GM12878 (cell line): ENCODE measurements at regions not wholly inside any gene's neighbourhood (a gene's known extent, or its start where the extent isn't known, plus 50 kb on each side); places are given as distances from the start of the nearest gene placed in this dataset.

ENCODE experiments used
- ATAC-seq: fragments of 200-7000 bp; cut with Tn5 transposase; 3 replicates; pipeline ENCODE4 v1.9.1; 2020; ENCODE audit warnings: mild to moderate bottlenecking, moderate library complexity
- BruUV-seq: library from RNA; stranded (reverse); fragments of 400-500 nt; replicated peaks from 2 replicates; lab custom pipeline; 2021; lab: Mats Ljungman, UMichigan
- CTCF ChIA-PET: fragments of 300-600 bp; sonication (Branson Sonifier 250); formaldehyde crosslinking; extraction: SDS; loops from one replicate; lab custom pipeline; 2021; ENCODE audit warnings: inconsistent platforms; lab: Yijun Ruan, JAX
- POLR2A ChIA-PET: fragments of 350-600 bp; formaldehyde crosslinking; extraction: SDS; loops from one replicate; lab custom pipeline; 2021; ENCODE audit warnings: inconsistent platforms; lab: Charles Lee
- RAD21 ChIA-PET: fragments of 300-600 bp; sonication (Branson Sonifier 250); formaldehyde crosslinking; loops from one replicate; lab custom pipeline; 2023; ENCODE audit warnings: antibody characterized with exemption; ENCODE audit not compliant: unreplicated experiment; lab: Charles Lee
- SMC1A ChIA-PET: fragments of 300-600 bp; sonication (Branson Sonifier 250); formaldehyde crosslinking; loops from one replicate; lab custom pipeline; 2023; ENCODE audit not compliant: unreplicated experiment, uncharacterized antibody; lab: Charles Lee
- DNase-seq: peaks from one replicate; pipeline ENCODE4 v3.0.0-alpha.2; 2011; ENCODE audit warnings: low read depth, low spot score
- FAIRE-seq: peaks from 3 replicates; lab custom pipeline; 2011; peaks lifted over from hg19 to GRCh38; lab: Jason Lieb, UNC
- H2AFZ ChIP-seq: 2 replicates; pipeline ENCODE4 v1.6.0; 2011; ENCODE audit warnings: low read depth, low read length, control low read depth; ENCODE audit not compliant: control insufficient read depth
- H3K27ac ChIP-seq: 2 replicates; pipeline ENCODE4 v1.5.1; 2011; ENCODE audit warnings: control low read depth; ENCODE audit not compliant: control insufficient read depth, insufficient read depth
- H3K27me3 ChIP-seq, 2 experiments: replicated peaks in 1 of 2; 2 replicates each; pipeline versions ENCODE4 v1.6.0 to v1.6.1; 2011; ENCODE audit warnings: low read length in 1 of 2; ENCODE audit not compliant: control insufficient read depth in 2 of 2, insufficient read depth in 2 of 2
- H3K36me3 ChIP-seq, 2 experiments: 2 replicates each; pipeline ENCODE4 v1.5.1; 2011; ENCODE audit warnings: low read length in 1 of 2; ENCODE audit not compliant: control insufficient read depth in 2 of 2, insufficient read depth in 2 of 2
- H3K4me1 ChIP-seq: 2 replicates; pipeline ENCODE4 v1.6.1; 2011; ENCODE audit warnings: mild to moderate bottlenecking, low read length, moderate library complexity, mixed read lengths; ENCODE audit not compliant: control insufficient read depth, insufficient read depth
- H3K4me2 ChIP-seq: 2 replicates; pipeline ENCODE4 v1.6.0; 2011; ENCODE audit warnings: control low read depth; ENCODE audit not compliant: control insufficient read depth, insufficient read depth
- H3K4me3 ChIP-seq: fragments of 200-600 bp; sonication (generic); 2 replicates; pipeline ENCODE4 v1.5.1; 2016
- H3K79me2 ChIP-seq: 2 replicates; pipeline ENCODE4 v1.6.0; 2011; ENCODE audit warnings: low read length; ENCODE audit not compliant: control insufficient read depth, insufficient read depth
- H3K9ac ChIP-seq: 2 replicates; pipeline ENCODE4 v1.8.0; 2011; ENCODE audit warnings: low read length, control low read depth, mixed read lengths; ENCODE audit not compliant: control insufficient read depth, insufficient read depth
- H3K9me3 ChIP-seq: replicated peaks from 3 replicates; pipeline ENCODE4 v1.5.1; 2011; ENCODE audit warnings: mild to moderate bottlenecking, low read length; ENCODE audit not compliant: control insufficient read depth, insufficient read depth
- H4K20me1 ChIP-seq: 2 replicates; pipeline ENCODE4 v1.6.0; 2011; ENCODE audit not compliant: control insufficient read depth, insufficient read depth
- BACH1 ChIP-seq: fragments of 450-650 bp; IDR thresholded peaks from 2 replicates; pipeline ENCODE4 v1.6.1; 2017; ENCODE audit warnings: mild to moderate bottlenecking, borderline replicate concordance
- BCL11A ChIP-seq: IDR thresholded peaks from 2 replicates; pipeline ENCODE4 v1.6.1; 2011; ENCODE audit warnings: low read depth, low read length
- BCL3 ChIP-seq: IDR thresholded peaks from 2 replicates; pipeline ENCODE4 v1.6.1; 2011; ENCODE audit warnings: borderline replicate concordance, low read depth, mild to moderate bottlenecking, moderate library complexity, low read length; ENCODE audit not compliant: insufficient read depth, poor library complexity, severe bottlenecking
- BHLHE40 ChIP-seq, 2 experiments: fragments of 450-650 bp in 1 of 2; IDR thresholded peaks; 2 replicates each; pipeline ENCODE4 v1.6.1; 2011 to 2017; ENCODE audit warnings: low read depth in 2 of 2, borderline replicate concordance in 1 of 2, improper control_type of control experiment in 1 of 2, low read length in 1 of 2, mild to moderate bottlenecking in 1 of 2
- CHD1 ChIP-seq: IDR thresholded peaks from 2 replicates; pipeline ENCODE4 v1.6.1; 2012; ENCODE audit warnings: low read depth, low read length, improper control_type of control experiment
- LARP7 ChIP-seq: fragments of 450-650 bp; IDR thresholded peaks from 2 replicates; pipeline ENCODE4 v1.6.1; 2017; ENCODE audit warnings: mild to moderate bottlenecking
- MTA2 ChIP-seq: fragments of 450-650 bp; IDR thresholded peaks from 2 replicates; pipeline ENCODE4 v1.6.1; 2016; ENCODE audit warnings: low read depth, mild to moderate bottlenecking, moderate library complexity
- PKNOX1 ChIP-seq: fragments of 450-650 bp; IDR thresholded peaks from 2 replicates; pipeline ENCODE4 v1.6.1; 2016; ENCODE audit warnings: mild to moderate bottlenecking
- RELA ChIP-seq: fragments of 450-650 bp; IDR thresholded peaks from 2 replicates; pipeline ENCODE4 v1.8.0; 2014; ENCODE audit warnings: borderline replicate concordance; ENCODE audit not compliant: partially characterized antibody
- TAF1 ChIP-seq: IDR thresholded peaks from 2 replicates; pipeline ENCODE4 v1.6.1; 2011; ENCODE audit warnings: mild to moderate bottlenecking, low read depth, low read length, borderline replicate concordance
- TCF7 ChIP-seq: IDR thresholded peaks from 2 replicates; pipeline ENCODE4 v1.6.1; 2014; ENCODE audit warnings: antibody characterized with exemption, borderline replicate concordance
- WGBS: methylation state at CpG from one replicate; pipeline ENCODE4 v1.1.6; 2016; ENCODE audit warnings: low lambda C conversion rate; ENCODE audit not compliant: insufficient replicate concordance, insufficient coverage; ENCODE audit errors: missing lambda C conversion rate; 5-methylcytosine and 5-hydroxymethylcytosine counted together
- in situ Hi-C: fragments of 300-500 bp; cut with MboI; formaldehyde crosslinking; loops from 9 replicates; pipeline ENCODE4 v1.14.3; 2018; ENCODE audit warnings: mixed read lengths
- intact Hi-C: fragments of 100-400 bp; cut with micrococcal nuclease; formaldehyde crosslinking; loops from one replicate; pipeline ENCODE4 v1.14.2; 2022; ENCODE audit not compliant: unreplicated experiment

DNA sequence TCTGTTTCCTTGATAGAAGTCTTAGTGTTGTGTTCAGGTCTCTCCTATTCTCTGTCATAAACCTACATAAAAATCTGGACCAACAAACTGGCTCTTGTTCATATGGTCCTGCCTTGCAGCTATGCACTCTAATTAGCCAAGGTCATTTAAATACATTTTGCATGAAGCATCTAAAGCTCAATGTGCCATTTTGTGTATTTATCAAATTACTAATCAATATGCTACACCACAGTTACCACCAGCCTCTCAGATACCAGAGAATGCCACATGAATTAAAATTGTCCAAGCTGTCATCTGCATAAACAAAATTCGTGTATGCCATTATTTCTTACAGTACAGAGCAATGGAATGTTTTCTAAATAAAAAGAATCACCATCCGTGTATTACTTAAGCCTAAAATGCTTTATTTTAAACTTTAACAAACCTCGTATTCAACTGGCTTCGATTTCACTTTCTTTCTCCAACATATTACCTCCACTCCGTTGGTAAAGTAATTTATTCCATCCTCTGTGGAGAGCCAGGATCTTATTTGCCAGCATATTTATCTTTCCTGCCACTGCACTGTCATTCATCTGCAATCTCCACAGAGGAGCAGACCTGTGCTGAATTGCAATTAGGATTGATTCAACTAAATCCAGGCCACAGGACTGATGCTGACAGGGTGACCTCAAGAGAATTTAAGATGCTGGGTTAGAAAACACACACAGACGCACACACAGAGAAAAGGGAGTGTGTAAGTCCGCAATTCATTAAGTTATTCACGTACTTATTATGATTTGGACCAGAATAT lies 284.1 kb upstream of the FOXG1 start (continued):
- TF ChIP-seq PKNOX1 (no peak), BCL11A (no peak), MTA2 (no peak)

DNA sequence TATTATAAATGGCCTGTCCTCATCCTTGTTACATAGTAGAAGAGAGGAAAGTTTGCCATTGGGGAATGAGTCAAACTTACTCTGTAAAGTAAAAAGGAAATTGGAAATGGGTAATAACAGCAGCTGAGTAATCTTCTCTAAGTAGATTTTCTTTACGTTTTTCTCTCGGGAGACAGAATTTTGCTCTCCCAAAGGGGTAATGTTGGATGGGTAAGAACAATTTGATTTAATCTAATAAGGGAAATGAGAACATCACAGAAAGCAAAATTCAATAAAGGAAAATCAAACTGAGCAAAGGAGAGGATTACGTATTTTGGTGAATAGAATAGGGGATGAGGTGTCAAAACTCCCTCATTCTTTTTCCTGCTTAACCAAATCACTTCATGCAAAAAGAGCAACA lies 283.1 kb upstream of the FOXG1 start:
- H3K27ac ChIP-seq, result no peak overlapping the region
- TF ChIP-seq TCF7 (no peak), LARP7 (no peak)
- FAIRE-seq (no peak), DNase-seq (no peak), ATAC-seq (no peak)
- no peak overlapping the region for H2AFZ ChIP-seq
- ChIA-PET RAD21 (no interaction called here), SMC1A (no interaction called here), POLR2A (no interaction called here), CTCF (no interaction called here)
- H3K9me3 ChIP-seq, result no peaks in the 10 kb centered on the region
- no peaks in the 10 kb centered on the region for H3K36me3 ChIP-seq
- no peak overlapping the region for H3K4me2 ChIP-seq
- intact Hi-C loops (no loop called here), in situ Hi-C loops (no loop called here)
- no TSS peak for BruUV-seq
- H3K79me2 ChIP-seq, result no peaks in the 10 kb centered on the region
- WGBS, result 64% methylated on average over 3 of the region's 3 CpGs
- no peaks in the 10 kb centered on the region for H3K27me3 ChIP-seq
- H3K9ac ChIP-seq, result no peak overlapping the region
- no peak overlapping the region for H3K4me3 ChIP-seq
- H4K20me1 ChIP-seq, result no peaks in the 10 kb centered on the region
- no peaks in the 10 kb centered on the region for H3K4me1 ChIP-seq

- DNase-seq, result no peak
- Histone ChIP-seq H3K27ac (no peak overlapping the region), H3K79me2 (no peaks in the 10 kb centered on the region), H3K9ac (no peak overlapping the region), H3K9me3 (no peaks in the 10 kb centered on the region; the same call in 2 of the 3 replicates), H3K4me1 (no peaks in the 10 kb centered on the region), H2AFZ (no peak overlapping the region), H3K27me3 (no peaks in the 10 kb centered on the region), H4K20me1 (no peaks in the 10 kb centered on the region), H3K4me3 (no peak overlapping the region), H3K36me3 (no peaks in the 10 kb centered on the region), H3K4me2 (no peak overlapping the region)
- no peak for FAIRE-seq
- in situ Hi-C loops, result no loop called here
- ChIA-PET RAD21 (no interaction called here), POLR2A (no interaction called here), CTCF (no interaction called here), SMC1A (no interaction called here)
- intact Hi-C loops, result no loop called here
- ATAC-seq, result no peak
- BruUV-seq, result no TSS peak
- TF ChIP-seq CHD1 (no peak), BACH1 (no peak), RELA (no peak), BHLHE40 (IDR thresholded peaks at IDR 0.05; ENCODE audit: borderline replicate concordance in 1 of 2, low read depth in 2 of 2, low read length in 1 of 2) (no peak), TAF1 (no peak), BCL3 (no peak)
Observed at GRCh38 chr14:28488684-28489083, 277.9 kb upstream of the FOXG1 start.
